Activated gamma-delta T cell treated with Interleukin-2 at 50 U/mL for 16 hours (primary cell): ENCODE measurements at regions not wholly inside any gene's neighbourhood (a gene's known extent, or its start where the extent isn't known, plus 50 kb on each side); places are given as distances from the start of the nearest gene placed in this dataset.

ENCODE experiments used
- DNase-seq: peaks from one replicate; pipeline ENCODE4 v3.0.0-alpha.2; 2020

DNA sequence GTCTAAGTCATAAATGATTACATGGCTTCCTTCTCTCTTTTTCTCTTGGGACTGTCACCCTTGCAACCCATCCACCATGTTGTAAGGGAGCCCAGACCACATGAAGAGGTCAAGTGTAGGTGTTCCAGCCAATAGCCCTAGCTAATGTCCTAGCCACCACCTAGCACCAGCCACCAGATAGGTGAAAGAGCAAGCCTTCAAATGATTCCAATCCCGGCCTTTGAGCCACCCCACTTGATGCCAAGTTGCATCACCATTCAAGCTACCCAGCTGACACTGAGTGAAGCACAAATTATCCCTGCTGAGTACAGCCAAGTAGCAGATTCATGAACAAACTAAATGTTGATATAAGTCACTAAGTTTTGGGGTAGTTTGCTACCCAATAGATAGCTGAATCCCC lies 274.3 kb downstream of the BCOR start:
- DNase-seq, result no peak

DNA sequence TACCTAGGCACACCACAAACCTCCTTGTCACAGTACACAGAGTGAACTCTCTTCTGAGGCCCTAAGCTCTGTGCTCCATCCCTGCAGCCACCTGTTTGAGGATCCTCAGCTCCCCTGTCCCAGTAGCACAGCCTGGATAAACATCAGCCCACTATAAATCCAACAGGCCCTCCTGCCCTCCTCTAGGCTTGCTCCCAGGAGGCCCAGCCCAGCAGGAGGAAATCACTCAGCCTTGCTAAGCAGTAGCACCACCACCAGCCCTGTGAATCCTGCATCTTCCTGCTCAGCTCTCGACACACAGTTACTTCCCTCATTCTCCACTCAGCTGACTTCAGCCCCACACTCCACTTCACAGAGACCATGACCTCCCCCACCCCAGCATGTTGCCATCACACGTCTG lies 273.9 kb downstream of the BCOR start:
- DNase-seq, result no peak

DNA sequence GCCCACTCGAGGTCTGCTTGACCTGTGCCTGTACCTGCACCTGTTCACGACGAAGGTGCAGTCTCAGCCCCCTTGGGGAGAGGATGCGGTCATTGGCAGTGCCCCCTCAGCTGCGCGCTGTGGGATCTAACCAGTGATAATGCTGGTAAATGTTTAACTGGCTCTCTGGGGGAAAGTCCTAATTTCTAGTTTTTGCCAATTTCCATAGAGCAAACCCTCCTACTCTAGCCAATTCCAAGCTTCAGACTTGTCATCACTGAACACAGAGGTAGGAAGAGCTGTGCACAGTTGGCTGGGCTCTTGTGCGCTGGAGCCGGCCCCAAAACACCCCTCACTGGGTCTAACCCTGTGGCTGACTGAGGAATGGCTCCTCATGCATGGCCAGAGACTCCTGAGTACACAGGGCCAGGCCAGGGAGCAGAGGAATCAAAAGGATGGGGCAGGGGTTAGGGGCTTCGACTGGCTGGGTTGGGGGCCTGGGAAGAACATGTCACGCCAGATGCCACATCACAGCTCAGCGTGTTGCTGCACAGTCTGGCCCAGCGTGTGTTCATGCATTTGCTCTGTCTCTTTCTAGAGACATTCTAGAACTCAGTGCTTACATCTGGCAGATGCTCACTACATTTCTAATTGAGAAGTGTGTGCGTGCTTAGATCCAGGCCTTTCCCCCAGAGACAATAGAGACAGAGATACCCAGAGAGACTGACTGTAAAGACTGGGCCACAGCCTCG lies 270.8 kb downstream of the BCOR start:
- DNase-seq, result no peak

DNA sequence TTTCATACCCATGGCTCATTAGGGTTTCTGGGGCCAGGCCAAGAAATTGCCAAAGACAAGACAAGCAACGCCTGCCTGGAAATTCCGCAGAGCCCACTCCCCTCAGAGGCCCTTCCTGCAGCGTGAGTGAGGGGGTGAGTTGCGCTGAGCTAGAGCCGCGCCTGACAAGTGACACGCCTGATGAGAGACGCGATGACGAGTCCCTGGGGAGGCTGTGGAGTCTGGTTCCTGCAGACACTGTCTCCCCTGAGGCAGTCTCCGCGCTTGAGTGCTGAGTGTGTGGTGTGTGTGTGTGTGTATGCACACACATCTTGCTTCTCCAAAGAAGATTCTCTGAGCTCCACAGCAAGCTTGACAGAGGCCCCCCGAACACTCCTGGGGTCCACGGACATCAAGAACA lies 269.8 kb downstream of the BCOR start:
- no peak for DNase-seq

DNA sequence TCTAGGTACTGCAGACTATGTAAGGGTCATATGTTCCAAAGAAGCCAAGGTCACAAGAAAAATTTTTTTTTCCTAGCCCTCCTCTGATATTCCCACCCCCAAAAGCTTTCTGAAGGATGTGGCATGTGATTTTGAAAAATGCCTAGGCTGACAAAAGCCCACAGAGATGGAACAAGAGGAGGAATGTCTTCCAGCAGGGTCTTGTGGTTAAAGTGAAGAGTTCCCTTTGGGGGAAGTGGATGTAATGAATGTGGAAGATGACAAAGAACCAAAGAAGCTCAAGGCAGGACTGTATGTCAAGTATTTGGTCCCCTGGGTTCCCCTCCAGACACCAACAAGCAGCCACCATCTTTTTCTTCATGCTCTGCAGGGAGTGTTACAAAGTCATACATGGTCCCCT lies 268.8 kb downstream of the BCOR start:
- no peak for DNase-seq

DNA sequence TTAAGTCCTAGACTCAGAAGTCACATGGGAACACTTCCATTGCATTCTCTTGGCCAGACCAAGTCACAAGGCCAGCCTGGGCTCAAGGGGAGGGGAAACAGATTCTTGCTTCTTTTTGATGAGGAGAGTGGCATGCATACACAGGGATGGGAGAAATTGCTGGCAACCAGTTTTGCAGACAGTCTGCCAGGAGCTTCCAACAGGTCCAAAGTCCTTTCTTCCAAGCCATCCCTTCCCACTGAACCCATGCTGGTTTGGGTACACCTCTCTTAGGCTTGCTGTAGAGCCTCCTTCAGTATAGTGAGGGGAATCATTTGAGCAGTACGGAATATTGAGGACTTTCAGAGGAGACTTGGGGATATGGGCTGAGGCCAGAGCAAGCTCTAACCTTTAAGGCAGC lies 267.8 kb downstream of the BCOR start:
- no peak for DNase-seq

DNA sequence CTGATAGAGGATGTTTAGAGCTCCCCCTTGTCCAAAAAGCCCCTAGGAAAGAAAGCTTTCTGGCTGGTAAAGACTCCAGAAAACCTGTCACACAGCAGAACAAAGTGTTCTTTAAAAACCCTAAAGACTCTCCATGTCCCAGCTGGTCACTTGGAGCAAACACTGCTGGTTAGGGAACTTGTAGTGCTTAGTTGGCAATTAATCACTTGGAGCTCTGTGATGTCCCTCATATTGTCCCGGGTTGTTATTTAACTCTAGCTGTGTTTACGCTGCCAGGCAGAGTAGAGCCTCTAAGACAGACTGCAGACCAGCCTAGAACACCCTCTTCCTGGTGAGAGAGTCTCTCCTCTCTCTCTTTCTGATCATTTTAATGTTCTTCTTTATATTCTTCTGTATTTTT lies 267.3 kb downstream of the BCOR start:
- DNase-seq, result no peak

DNA sequence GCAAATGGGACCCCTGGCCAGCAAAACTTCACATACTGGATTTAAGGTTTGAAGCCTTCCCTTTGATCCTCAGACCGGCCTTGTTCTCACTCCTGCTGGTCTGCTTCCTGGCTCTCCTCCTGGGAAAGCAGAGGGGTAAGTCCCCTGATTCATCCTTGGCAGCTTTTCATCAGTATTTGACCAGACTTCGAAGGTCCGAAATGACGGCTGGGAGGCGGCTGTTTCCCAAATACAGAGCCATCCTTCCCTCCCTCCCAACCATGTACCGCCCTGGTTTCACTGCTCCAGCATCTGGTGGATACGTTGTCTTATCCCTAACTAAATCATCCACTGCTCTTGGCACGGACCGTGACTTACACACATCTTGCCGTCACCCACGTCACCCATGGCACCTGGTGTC lies 265.5 kb downstream of the BCOR start:
- DNase-seq, result no peak

DNA sequence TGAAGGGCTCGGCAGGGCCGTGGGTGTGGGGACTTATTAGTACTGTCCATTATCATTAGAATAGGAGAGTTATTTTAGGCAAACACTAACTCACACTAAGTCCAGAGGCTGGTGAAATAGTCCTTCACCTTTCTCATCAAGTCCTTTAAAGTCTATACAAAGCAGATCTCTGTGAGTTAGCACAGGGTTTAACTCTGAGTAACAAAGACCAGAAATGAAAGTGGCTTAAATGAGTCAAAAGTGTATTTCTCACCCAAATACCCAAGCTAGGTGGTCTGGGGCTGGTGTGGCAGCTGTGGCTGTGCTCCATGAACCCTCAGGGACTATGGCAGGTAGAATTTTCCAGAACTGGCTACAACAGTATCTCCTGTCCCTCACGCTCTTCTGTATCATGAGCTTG lies 263.2 kb downstream of the BCOR start:
- no peak for DNase-seq

DNA sequence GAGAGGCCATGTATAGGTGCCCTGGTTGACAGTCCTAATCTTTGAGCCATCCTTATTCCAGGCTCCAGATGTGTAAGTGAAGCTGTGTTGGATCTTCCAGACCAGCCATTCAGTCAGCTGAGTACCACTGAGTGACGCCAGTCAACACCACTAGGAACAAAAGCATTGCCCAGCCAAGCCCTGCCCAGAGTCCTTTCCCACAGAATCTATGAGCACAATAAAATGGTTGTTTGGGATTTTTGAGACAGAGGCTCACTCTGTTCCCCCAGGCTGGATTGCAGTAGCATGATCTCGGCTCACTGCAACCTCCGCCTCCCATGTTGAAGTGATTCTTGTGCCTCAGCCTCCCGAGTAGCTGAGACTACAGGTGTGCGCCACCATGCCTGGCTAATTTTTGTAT lies 262.5 kb downstream of the BCOR start:
- DNase-seq, result no peak

DNA sequence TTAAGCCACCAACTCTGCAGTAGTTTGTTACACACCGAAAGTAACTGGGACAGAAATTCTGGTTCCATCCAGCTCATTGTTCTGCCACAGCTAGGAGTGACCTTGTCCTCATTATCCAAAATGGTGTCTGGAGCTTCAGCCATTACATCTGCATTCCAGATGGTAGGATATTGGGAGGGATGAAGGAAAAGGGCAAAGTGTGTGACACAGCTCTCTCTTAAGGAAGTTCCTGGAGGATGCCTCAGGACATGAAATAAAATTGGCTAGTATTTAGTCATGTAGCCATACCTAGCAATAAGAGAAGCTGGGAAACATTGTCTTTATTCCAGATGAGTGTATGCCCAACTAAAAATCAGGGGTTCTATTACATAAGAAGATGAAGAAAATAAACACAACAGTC lies 262.0 kb downstream of the BCOR start:
- DNase-seq, result no peak

DNA sequence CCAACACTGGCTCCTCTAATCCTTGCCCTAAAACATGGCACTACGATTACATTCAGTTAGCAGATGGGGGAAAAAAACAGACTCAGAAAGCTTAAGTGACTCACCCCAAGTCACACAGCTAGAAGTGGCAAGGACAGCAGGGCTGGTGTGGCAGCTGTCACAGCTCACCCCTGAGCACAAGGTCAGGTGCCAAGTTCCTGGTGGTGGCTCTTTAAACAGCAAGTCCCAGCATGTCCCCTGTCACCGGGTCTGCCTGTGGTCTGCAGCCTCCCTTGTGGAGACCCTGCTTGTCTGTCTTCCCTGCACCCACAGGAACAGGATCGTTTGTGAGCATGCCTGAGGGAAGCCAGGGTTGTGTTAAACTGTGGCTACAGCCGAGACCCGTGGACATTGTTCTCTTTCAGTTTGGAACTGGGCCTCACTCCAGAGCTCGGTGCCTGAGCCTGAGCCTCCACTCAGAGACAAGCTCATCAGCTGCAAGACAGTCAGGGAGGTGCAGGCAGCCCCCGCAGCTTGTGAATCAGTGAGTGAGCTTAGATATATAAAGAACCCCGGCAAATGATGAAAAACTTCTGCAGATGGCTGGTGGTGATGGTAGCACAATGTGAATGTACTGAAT lies 260.8 kb downstream of the BCOR start:
- no peak for DNase-seq

DNA sequence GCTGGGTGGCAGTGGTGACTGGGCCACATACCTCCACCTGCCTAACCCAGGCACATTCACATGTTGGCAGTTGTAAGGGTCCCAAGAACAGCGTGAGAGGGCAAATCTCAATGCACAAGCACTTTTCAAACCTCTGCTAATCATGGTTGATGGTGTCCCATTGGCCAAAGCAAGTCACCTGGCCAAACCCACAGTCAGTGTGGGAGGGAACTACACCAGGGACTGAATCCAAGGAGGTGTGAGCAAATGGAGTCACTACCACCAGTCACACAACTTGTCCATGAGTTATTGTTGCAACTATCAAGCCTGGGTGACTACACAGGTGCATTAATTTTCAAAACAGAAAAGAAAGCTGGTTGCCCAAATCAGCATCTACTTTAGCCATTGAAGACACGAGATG lies 260.1 kb downstream of the BCOR start:
- DNase-seq, result no peak

DNA sequence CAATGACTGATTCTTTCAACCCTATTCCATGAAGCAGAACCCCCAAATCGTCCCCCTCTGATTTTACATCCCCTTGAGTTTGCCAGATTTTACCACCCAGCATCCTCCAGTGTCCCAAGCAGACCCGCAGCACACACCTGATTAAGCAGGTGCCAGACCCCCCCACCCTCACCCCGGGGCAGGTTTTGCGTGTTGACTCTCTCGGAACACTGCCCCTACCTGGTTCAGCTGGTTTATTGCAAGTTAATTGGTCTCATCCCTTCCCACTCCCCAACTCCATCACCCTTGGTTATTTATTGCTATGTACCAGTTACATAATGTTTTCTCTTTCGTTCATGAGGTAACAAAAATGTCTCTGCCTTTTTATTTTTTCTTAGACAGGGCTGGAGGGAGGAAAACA lies 258.4 kb downstream of the BCOR start:
- no peak for DNase-seq

DNA sequence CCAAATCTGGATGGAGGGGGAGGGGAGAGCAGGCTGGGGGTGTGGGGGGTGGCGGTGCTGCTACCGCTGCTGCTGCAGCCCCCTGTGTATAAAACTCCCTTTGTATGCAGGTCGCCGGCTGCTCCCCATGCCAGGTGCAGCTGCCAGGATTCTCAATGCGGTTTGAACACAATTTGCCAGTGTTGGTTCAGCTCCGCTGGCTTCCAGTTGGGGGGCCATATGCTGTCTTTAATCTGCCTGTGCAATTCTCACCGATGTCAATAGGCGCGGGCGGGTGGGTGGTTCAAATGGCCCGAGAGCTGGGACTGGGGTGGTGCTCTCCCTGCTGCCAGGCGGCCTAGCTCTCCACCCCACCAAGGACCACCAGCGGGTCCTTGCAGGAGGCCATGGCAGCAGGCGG lies 257.6 kb downstream of the BCOR start:
- DNase-seq, result no peak

DNA sequence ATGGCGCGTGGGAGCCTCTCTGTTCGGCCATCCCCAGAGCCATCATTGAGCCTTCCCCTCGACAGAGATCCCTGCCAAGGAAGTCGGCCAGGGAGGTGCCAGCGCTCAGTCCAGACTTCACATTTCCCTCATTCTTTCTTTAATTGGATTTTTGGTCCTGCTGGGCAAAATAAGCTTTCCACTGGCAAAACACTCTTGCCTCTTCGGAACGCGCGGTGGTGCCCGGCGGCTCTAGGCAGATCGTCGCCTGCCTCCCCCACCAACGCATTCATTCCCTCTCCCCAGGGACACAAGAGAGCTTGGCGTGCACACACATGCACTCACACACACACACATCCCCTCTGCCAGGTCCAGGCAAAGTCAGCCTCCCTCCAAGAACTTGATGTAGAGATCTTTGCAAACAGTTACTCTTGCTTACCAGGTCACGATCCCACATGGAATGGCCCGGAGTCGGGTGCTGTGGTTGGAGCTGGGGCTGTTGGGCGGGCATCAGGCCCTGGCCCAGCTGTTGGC lies 257.1 kb downstream of the BCOR start:
- DNase-seq, result no peak

DNA sequence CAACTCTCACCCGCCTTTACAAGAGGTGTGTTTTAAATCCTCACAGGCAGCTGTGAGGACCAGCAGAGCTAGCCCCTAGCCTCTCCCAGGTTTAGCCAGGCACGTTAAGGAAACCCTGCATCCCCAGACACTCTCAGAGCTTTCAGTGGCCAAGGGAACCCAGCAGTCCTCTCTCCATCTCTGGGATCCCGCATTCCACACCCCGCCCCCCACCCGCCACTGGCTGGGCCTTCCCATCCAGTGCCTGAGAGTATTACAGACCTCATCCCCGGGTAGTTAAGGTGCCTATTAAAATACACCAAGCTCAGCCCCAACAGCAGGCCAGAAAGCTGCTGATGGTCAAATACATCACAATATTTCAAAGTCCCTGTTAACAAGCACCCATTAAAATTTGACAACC lies 256.2 kb downstream of the BCOR start:
- DNase-seq, result no peak

DNA sequence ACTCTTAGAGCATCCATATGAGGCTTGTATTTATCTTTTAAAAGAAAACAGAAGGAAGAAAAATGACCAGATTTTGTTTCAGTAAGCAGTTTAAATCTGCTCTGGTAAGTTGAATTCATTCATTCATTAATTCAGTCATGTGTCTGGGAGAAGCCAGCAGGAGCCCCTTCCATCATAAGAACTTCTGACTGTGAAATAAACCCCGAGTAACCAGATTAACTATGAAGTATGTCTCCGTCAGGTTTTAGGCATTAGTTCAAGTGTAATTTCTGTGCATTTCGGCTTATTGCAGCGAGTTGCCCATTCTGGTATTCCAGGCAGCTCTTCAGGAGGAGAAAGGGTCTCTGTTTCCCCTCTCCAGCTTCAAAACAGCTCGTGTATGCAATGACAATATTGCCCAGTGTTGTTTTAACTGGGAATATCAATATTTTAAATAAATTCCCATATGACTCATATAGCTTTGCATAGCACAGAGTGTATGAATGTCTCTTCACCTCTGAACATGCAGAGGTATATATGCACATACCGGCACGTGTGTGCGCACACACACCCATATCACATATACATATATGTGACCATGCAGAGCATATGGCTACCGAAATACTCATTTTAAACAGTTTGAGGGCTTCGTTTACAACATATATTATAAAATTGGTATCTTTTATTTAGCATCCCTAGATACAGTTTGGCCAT lies 255.3 kb downstream of the BCOR start:
- DNase-seq, result no peak

DNA sequence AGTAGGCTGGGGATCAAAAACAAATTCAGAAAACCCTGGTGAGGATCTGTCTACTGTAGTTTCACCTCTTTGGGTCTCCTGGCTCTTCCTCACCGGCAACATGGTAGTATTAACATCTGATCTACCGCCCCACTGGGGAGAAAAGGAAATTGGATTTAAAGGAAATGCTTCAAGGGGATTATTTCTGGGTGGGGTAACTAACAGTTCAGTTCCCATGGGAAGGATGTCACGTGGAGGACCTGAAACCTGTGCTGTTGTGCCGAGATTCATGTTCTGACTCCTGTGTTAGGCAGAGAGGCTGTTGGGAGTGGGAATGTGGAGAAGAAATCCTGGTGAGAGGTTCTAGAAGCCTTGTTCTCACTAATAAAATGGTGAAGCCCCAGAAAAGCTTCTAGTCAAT lies 254.4 kb downstream of the BCOR start:
- no peak for DNase-seq

DNA sequence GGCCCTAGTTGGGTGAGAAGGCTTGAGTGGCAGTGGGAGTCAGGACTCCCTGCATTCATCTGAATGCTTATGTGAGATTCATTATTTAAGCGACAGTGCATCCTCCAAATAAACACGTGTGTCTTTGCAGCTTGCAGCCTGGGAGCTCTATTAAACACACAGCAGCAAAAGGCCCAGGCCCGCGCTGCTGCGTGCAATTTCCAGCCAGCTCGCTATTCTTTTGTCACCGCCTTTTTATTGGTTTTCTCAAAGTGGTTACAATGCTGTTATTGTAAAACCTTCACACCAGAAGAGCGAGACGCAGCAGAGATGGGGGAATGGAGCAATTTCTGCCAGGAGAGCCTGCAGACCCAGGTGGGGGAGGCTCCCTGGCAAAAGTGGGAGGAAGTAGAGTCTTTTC lies 252.5 kb downstream of the BCOR start:
- DNase-seq, result no peak

DNA sequence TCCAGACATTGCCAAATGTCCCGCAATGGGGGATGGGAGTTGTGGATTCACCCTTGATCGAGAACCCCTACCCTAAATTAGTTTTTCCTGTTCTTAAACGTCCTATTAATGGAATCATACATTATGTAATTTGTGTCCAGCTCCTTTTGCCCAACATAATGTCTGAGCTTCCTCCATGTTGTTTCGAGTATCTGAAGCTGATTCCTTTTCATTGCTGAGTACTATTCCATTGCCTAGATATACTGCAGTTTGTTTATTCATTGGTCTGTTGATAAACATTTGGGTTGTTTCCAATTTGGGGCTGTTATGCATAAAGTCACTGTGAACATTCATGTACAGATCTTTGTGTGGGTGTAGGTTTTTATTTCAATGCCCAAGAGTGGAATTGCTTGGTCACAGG lies 251.3 kb downstream of the BCOR start:
- no peak for DNase-seq

DNA sequence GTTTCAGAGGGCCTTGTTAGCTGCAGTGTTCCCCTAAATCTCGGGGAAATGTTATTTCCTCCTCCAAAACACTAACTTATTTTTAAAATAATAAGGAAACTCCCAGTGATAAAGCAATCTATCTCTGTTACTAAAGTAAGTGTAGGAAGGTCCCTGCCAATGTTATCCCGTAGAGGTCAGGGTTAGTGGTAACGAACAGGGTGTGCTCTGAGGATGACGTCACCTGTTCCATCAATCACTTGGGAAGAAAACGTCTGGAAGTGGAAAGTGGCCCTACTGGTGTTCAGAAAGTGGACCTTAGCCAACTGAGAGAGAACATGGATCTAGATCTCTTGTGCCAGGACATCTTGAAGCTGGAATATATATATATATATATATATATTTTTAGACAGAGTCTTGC lies 249.5 kb downstream of the BCOR start:
- DNase-seq, result no peak

DNA sequence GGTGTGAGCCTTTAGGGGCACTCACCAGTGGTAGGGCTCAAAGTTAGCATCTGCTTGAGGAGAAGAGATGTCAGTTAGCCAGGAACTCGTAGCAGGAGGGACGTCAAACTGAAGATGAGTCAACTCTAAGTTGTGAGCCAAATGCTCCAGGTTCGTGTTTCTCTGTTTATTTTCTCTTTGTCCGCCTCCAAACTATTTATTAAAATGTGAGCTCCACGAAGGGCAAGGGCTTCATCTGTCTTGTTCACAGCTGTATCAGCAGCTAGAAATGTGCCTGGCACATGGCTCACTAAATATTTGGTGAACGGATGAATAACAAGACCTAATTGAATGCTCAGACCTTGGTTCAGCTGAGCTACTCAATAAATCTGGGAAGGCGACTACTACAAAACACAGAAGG lies 248.9 kb downstream of the BCOR start:
- DNase-seq, result no peak

DNA sequence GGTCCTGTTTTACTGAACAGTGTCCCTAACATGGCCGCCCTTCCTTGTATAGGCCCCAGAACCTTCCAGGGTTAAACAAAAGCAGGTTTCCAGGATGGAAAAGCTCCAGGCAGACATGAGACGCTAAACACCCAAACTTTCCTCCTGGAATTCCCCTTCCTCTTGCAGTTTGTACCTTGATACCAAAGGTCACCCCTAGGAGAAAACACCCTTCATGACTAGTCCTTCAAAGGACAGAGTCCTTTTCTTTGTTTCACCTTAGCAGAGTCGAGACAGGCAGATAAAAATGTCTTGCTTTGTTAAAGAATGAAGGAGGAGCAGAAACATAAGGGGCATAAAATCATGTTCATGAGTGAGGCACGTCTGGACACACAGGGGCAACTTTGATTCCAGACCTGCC lies 247.5 kb downstream of the BCOR start:
- no peak for DNase-seq
